Renal pelvis (tissue), 1 donor: ENCODE measurements at regions not wholly inside any gene's neighbourhood (a gene's known extent, or its start where the extent isn't known, plus 50 kb on each side); places are given as distances from the start of the nearest gene placed in this dataset.
"Not testable (repeated sequence)": the region's sequence is repeated elsewhere in the genome, so short reads cannot be mapped to it uniquely, and the experiment has no call there.

Source experiments
- DNase-seq: peaks from one replicate; pipeline ENCODE4 v3.0.0-alpha.2; 2013

GRCh38 chr22:22057617-22058378 is 75.2 kb upstream of the TOP3B start:
- no peak for DNase-seq

GRCh38 chr22:22056809-22057594 is 74.4 kb upstream of the TOP3B start:
- peak; percentile 38 for DNase-seq

- not testable (repeated sequence) for DNase-seq
Measured at GRCh38 chr22:22052548-22053139, 70.1 kb upstream of the TOP3B start.

- DNase-seq = not testable (repeated sequence)
Measured at GRCh38 chr22:22051032-22051431, 68.4 kb upstream of the TOP3B start.

GRCh38 chr22:22050141-22050775 is 67.7 kb upstream of the TOP3B start:
- no peak for DNase-seq

- DNase-seq = no peak
Measured at GRCh38 chr22:22049684-22050083, 67.1 kb upstream of the TOP3B start.

GRCh38 chr22:22048981-22049531 is 66.5 kb upstream of the TOP3B start:
- no peak for DNase-seq

GRCh38 chr22:22048318-22048942 is 65.8 kb upstream of the TOP3B start:
- DNase-seq = no peak

GRCh38 chr22:22047776-22048175 is 65.2 kb upstream of the TOP3B start:
- DNase-seq = no peak

GRCh38 chr22:22047266-22047665 is 64.7 kb upstream of the TOP3B start:
- DNase-seq = no peak

- no peak for DNase-seq
Measured at GRCh38 chr22:22046370-22046769, 63.8 kb upstream of the TOP3B start.

- DNase-seq = no peak
Measured at GRCh38 chr22:22045571-22046335, 63.2 kb upstream of the TOP3B start.

GRCh38 chr22:22044153-22044552 is 61.6 kb upstream of the TOP3B start:
- no peak for DNase-seq

GRCh38 chr22:22043296-22044078 is 60.9 kb upstream of the TOP3B start:
- no peak for DNase-seq

GRCh38 chr22:22042599-22043295 is 60.2 kb upstream of the TOP3B start:
- DNase-seq = no peak

- no peak for DNase-seq
Measured at GRCh38 chr22:22042009-22042408, 59.4 kb upstream of the TOP3B start.

GRCh38 chr22:22040908-22041307 is 58.3 kb upstream of the TOP3B start:
- DNase-seq = no peak

- DNase-seq = no peak
Measured at GRCh38 chr22:22040472-22040871, 57.9 kb upstream of the TOP3B start.
